ENCODE measurements at regions not wholly inside any gene's neighbourhood (a gene's known extent, or its start where the extent isn't known, plus 50 kb on each side); places are given as distances from the start of the nearest gene placed in this dataset.

- H2AFZ ChIP-seq (replicated peaks; ENCODE audit: low read length, poor library complexity): no peak overlapping the region
- dilution Hi-C loops (cut with HindIII; ENCODE audit: low sequenced_read_pairs, unreplicated experiment): no loop called here
- H2AK5ac ChIP-seq (ENCODE audit: low read depth, low read length): no peak overlapping the region
- H3K4ac ChIP-seq (ENCODE audit: low read depth, low read length): no peak overlapping the region
- H2BK5ac ChIP-seq (ENCODE audit: low read depth, low read length, poor library complexity, severe bottlenecking): no peak overlapping the region
- H2AK9ac ChIP-seq (replicated peaks; ENCODE audit: low read depth, low read length, poor library complexity): no peak overlapping the region
- no TSS peak for BruUV-seq (replicated peaks)
- no peak overlapping the region for H3K4me3 ChIP-seq (ENCODE audit: insufficient read depth, low read depth, low read length)
- peaks cover 3% of the 10 kb centered on the region; the same call in 1 of the 2 replicates for H3K9me3 ChIP-seq (ENCODE audit: control insufficient read depth, insufficient read depth, low read length)
- DNase-seq: peak; percentile 13
- no peak overlapping the region for H4K8ac ChIP-seq (ENCODE audit: low read depth in 2 of 2, low read length in 2 of 2)
- intact Hi-C loops (cut with micrococcal nuclease): no loop called here
- H3K56ac ChIP-seq (ENCODE audit: extremely low read depth, insufficient read depth, low read length): no peak overlapping the region
- TF ChIP-seq CTCF (conservative IDR thresholded peaks at IDR 0.05; ENCODE audit: low read depth, low read length): no peak
- no peak for TF ChIP-seq CHD1 (IDR thresholded peaks at IDR 0.05; ENCODE audit: low read depth, low read length)
- no peak for TF ChIP-seq FOS (IDR thresholded peaks at IDR 0.05; ENCODE audit: low read depth, low read length)
- no peak for TF ChIP-seq RCOR1 (IDR thresholded peaks at IDR 0.05; ENCODE audit: insufficient replicate concordance, low read length)
- TF ChIP-seq MAFK (IDR thresholded peaks at IDR 0.05; ENCODE audit: low read depth, low read length): no peak
- TF ChIP-seq RFX5 (IDR thresholded peaks at IDR 0.05; ENCODE audit: low read depth, low read length): no peak
- TF ChIP-seq POLR2A (IDR thresholded peaks at IDR 0.05; ENCODE audit: low read depth, low read length): no peak
- no peak for TF ChIP-seq ELK1 (IDR thresholded peaks at IDR 0.05; ENCODE audit: borderline replicate concordance, low read depth, low read length)
- TF ChIP-seq USF2 (IDR thresholded peaks at IDR 0.05; ENCODE audit: low read depth, low read length): no peak
- no peak for TF ChIP-seq RAD21 (IDR thresholded peaks at IDR 0.05; ENCODE audit: low read length)
- no peak for TF ChIP-seq CEBPB (IDR thresholded peaks at IDR 0.05; ENCODE audit: low read depth, low read length)
- TF ChIP-seq MXI1 (IDR thresholded peaks at IDR 0.05; ENCODE audit: borderline replicate concordance, low read depth, low read length): no peak
- TF ChIP-seq MAZ (IDR thresholded peaks at IDR 0.05; ENCODE audit: borderline replicate concordance, low read depth, low read length): no peak
- TF ChIP-seq SMC3 (IDR thresholded peaks at IDR 0.05; ENCODE audit: low read depth, low read length): no peak
- TF ChIP-seq BHLHE40 (IDR thresholded peaks at IDR 0.05; ENCODE audit: low read depth, low read length): no peak
- TF ChIP-seq NFE2L2 (IDR thresholded peaks at IDR 0.05; ENCODE audit: low read depth, low read length): no peak
- ATAC-seq (ENCODE audit: low read depth): no peak
- H2BK20ac ChIP-seq (ENCODE audit: low read depth, low read length): no peak overlapping the region
- no peak overlapping the region for H4K91ac ChIP-seq (ENCODE audit: insufficient read depth, low read depth, low read length)
- no peak overlapping the region for H3K18ac ChIP-seq (ENCODE audit: low read depth, low read length)
- no peak overlapping the region for H3K4me2 ChIP-seq (ENCODE audit: low read depth, low read length)
- H3K4me1 ChIP-seq (ENCODE audit: control insufficient read depth, insufficient read depth, low read length): no peaks in the 10 kb centered on the region
- no peak overlapping the region for H3K9ac ChIP-seq (ENCODE audit: low read depth, low read length)
- no peak overlapping the region for H3K23ac ChIP-seq (ENCODE audit: low read depth, low read length)
- no peaks in the 10 kb centered on the region for H3K9me1 ChIP-seq (ENCODE audit: insufficient read depth, low read length)
- no peak overlapping the region for H2BK15ac ChIP-seq (ENCODE audit: low read depth, low read length)
- ChIA-PET CTCF (no interaction called here), POLR2A (ENCODE audit: unreplicated experiment) (no interaction called here)
- no peak overlapping the region for H4K5ac ChIP-seq (ENCODE audit: low read depth, low read length)
- in situ Hi-C loops (cut with MboI; ENCODE audit: low sequenced_read_pairs): loop anchor here (25.0 kb wide), 3 partner anchors 115 to 365 kb away; no protein-coding TSS in a partner anchor
- H3K27ac ChIP-seq (ENCODE audit: insufficient read depth, low read length): no peak overlapping the region
- no peak overlapping the region for H2BK120ac ChIP-seq (ENCODE audit: low read depth, low read length)
- H3K79me1 ChIP-seq (ENCODE audit: low read depth in 1 of 2, low read length in 2 of 2): no peaks in the 10 kb centered on the region
- H3K36me3 ChIP-seq (ENCODE audit: control insufficient read depth, insufficient read depth, low read length): no peaks in the 10 kb centered on the region
- H4K20me1 ChIP-seq (ENCODE audit: insufficient read depth, low read length): no peaks in the 10 kb centered on the region
- WGBS, 2 experiments (ENCODE audit: extremely low coverage in 2 of 2, insufficient read length in 1 of 2): no CpG with 5 or more reads among the region's 5 CpGs
- peaks cover 15% of the 10 kb centered on the region for H3K27me3 ChIP-seq (ENCODE audit: control insufficient read depth, insufficient read depth, low read length)
- no peak overlapping the region for H3K14ac ChIP-seq (replicated peaks; ENCODE audit: low read depth, low read length)
Observed at GRCh38 chr12:9347328-9348127, 139.3 kb upstream of the PZP start.
